ENCODE measurements at regions not wholly inside any gene's neighbourhood (a gene's known extent, or its start where the extent isn't known, plus 50 kb on each side); places are given as distances from the start of the nearest gene placed in this dataset.

- no peak for DNase-seq
Observed at GRCh38 chr16:79768276-79768970, 167.9 kb upstream of the MAF start.

GRCh38 chr16:79767421-79768275 lies 167.1 kb upstream of the MAF start:
- DNase-seq = no peak

GRCh38 chr16:79765901-79766394 lies 165.4 kb upstream of the MAF start:
- DNase-seq = no peak

GRCh38 chr16:79765431-79765830 lies 164.9 kb upstream of the MAF start:
- DNase-seq = no peak

DNA sequence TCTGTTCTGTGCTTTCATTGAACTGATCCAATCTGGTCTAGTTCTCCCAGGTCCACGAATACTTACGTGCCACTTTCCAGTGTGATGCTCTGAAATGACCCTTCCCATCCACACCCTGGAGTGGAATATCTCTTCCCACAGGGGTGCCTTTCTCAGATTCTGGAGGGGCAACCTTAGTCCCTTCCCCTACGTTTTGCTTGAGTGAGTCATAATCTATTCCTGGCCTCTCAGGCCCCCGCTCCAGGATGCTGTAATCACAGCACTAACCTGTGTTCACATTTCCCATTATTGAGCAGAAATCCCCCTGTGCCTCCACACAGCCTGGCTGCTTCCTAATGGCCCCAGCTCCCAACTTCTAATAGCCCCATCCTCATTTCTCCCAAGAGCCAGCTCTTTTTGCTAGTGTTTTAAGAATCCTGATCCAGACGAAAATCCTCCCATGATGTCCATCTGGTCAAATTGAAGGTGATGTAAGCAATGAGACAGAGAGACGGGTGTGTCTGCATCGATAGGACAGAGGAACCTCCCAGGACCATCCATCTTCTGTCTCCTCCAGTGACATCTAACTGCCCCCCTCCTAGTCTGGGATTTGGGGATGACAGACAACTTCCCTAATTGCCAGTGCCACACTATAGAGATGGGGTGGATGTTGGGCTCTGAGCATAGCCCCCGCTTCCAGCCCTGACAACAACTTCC lies 164.0 kb upstream of the MAF start:
- no peak for DNase-seq

DNA sequence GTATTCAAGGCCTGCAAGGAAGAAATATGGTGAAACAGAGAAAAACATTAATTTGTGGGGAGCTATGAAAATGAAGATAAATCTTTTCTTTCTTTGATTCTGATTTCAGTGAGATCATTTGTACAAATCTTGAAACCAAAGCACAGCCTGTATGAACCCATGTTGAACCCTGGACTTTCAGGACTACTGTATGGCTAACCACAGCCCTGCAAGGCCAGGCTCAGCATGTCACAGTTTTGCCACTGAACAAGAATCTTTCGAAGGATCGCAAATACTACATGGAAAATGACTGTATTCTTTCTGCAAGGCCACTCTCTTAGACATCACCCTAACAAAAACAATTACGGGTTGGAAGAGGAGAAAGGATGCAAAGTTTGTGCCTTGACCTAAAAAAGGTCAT lies 161.7 kb upstream of the MAF start:
- no peak for DNase-seq

GRCh38 chr16:79758615-79759346 lies 158.2 kb upstream of the MAF start:
- no peak for DNase-seq

DNA sequence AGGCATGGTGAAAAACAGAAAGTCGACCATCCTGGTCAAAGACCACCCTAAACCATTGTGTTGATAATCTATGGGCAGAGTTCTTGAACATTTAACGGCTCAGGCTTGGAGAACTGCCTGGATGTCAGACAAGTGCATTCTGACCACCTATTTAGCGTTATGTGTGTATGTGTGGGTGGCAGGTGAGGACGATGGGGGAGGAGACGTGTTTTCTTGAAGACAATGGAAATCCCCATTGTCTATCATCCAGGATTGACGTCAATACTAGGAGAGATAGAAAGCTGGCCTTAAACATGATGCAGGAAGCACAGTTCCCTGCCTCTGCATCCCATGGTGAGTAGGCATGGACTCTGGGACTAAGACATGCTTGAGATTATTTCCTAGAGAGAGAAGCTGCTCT lies 157.4 kb upstream of the MAF start:
- no peak for DNase-seq

- no peak for DNase-seq
Observed at GRCh38 chr16:79757163-79757562, 156.6 kb upstream of the MAF start.

- no peak for DNase-seq
Observed at GRCh38 chr16:79756571-79756970, 156.0 kb upstream of the MAF start.

GRCh38 chr16:79754501-79754900 lies 154.0 kb upstream of the MAF start:
- DNase-seq = no peak

- no peak for DNase-seq
Observed at GRCh38 chr16:79754081-79754480, 153.5 kb upstream of the MAF start.

DNA sequence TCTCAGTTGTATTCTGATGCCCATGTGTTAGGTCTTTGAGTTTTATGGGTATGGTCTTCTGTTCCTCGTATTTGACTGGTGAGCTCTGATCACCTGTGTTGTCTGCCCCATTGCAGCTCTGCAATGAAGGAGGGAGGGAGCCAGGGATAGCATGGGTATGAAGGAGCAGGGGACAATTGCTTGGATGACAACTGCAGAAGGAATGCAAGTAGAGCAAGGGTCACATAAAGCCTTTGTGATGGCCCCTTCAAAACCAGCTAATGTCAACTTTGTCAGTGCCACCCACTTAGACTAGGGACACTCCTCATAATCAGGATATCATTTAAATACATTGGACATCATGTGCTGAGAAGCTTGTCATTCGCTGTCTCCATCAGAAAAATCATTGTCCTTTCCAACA lies 152.7 kb upstream of the MAF start:
- no peak for DNase-seq

DNA sequence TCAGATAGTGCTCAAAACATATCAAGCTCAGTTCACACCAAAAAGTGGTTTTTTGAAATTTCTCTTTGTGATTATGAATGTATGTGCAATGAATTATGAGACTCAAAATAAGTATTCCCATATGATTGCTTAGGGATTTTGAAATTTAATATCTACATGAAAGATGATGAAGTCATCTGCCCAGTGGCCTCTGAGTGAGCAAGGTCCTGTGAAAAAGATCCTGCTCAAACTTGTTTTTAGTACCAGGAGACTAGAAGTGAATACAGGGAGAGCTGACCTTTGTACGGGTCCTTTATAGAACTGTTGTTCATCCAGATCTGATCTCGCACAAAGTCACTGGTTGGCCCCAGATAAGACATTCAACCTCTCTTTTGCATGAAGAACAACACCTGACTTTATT lies 151.9 kb upstream of the MAF start:
- no peak for DNase-seq

DNA sequence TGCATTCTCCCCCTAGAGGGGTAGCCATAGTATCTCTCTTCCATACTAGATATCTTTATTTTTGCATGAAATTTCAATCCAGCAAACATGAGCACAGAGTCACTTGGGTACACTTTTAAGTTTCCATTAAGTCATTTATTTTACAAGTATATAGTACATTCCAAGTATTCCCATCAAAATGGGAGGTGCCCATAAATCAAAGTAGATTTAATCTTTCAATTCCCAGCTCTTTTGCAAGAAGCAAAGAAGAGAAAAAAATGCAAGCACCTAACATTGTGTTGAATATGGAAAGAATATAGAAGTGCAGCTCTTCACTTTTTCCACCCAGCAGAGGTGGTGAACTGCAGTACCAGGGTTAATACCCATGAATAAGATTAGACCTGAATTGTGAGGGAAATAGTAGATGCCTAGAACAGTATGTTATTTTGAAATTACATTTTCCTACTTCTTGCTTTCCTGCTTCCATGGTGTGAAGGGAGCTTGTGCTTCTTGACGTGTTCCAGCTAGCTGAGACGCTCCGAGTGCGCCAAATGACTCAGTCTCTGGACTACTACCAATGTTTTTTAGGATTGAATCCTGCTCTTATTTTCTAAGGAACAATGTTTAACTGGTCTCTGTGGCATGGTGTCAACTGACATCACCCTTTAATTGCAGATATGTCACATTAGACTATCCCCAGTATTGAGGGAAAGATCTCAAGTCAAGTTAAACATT lies 151.1 kb upstream of the MAF start:
- DNase-seq = no peak

GRCh38 chr16:79750311-79750710 lies 149.8 kb upstream of the MAF start:
- DNase-seq = no peak

DNA sequence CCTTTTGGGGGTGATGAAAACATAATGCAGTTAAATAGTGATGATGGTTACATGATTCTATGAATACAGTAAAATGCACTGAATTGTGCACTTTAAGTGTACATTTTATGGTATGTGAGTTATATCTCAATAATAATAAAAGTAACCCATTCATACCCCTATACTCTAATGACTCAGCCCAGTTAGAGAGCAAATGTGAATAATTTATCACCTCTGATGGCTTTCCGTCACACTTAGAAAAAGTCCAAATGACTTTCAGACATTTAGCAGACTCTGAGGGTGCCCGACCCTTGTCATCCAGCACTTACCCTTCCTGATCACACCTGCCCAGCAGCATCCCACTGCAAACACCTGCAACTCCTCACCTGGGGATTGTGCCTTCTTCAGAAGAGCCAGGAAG lies 148.1 kb upstream of the MAF start:
- DNase-seq = no peak

DNA sequence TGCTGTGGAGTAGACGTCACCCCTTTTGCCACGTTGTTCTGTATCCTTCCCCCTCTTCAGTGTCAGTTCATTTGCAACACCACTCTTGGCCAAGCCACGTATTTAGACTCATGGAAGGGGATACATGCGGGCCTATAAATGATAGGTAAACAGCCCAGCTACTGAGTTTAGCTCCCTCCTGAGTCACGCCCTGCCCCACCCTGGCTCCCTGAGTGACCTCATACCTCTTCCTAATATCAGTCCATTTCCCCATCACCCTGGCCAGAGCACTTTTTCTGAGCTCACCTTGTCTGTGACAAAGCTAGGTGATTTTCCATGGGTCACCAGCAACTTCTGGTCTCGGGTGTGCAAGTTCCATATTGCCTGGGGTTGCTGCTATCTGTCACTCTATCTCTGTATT lies 147.2 kb upstream of the MAF start:
- no peak for DNase-seq

GRCh38 chr16:79740252-79740651 lies 139.7 kb upstream of the MAF start:
- DNase-seq = no peak

- DNase-seq = no peak
Observed at GRCh38 chr16:79735271-79735670, 134.7 kb upstream of the MAF start.

DNA sequence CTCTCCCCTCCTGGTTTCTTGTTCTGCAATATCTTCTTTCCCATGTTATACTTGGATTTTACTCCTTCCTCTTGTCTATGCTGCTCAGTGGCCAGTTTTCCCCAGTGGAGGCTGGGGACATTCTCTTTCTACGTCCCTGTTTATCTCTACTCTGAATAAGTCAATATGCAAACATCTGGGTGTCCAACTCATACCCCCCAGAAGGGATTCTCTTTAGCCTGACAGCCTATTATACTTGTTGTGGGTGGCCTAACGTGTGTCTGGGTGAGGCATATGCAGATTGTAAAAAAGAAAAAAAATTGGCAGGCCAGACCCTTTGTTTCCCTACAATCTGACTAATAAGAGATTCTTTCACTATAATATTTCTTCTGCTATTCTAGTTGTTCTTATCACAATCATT lies 134.2 kb upstream of the MAF start:
- no peak for DNase-seq

DNA sequence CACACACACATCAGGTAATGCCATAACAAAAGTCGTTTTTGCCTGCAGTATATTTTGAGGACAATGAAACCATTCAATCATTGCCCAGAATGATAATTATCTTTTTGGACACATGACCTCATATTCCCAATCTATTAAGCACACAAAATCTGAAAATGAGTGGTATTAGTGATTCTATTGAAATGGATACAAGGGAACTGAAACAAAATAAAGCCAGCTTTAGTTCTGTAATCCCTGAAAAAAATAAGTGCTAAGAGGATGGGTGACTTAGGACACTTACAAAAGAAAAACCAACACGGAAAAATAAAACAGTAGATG lies 128.3 kb upstream of the MAF start:
- DNase-seq = no peak

All from NCI-H2081 (cell line).